HEK293 (cell line): ENCODE measurements at regions not wholly inside any gene's neighbourhood (a gene's known extent, or its start where the extent isn't known, plus 50 kb on each side); places are given as distances from the start of the nearest gene placed in this dataset.

ENCODE experiments used
- CTCF ChIA-PET: fragments of 350-600 bp; formaldehyde crosslinking; extraction: SDS; loops from one replicate; lab custom pipeline; 2021; ENCODE audit warnings: antibody characterized with exemption; lab: Yijun Ruan, JAX
- POLR2A ChIA-PET: fragments of 300-600 bp; formaldehyde crosslinking; extraction: SDS; loops from one replicate; lab custom pipeline; 2020; ENCODE audit warnings: antibody characterized with exemption, inconsistent platforms; lab: Yijun Ruan, JAX
- H3K27ac ChIP-seq: fragments of 200-500 bp; sonication (Bioruptor generic); 2 replicates; pipeline ENCODE4 v1.5.1; 2014; ENCODE audit warnings: low read depth, low read length, control low read depth, inconsistent platforms; ENCODE audit errors: extremely low read depth
- H3K36me3 ChIP-seq, 2 experiments: fragments of 200-500 bp in 1 of 2; sonication (Bioruptor generic) in 1 of 2; 1 replicate in 1 of 2; 2 replicates in 1 of 2; pipeline ENCODE4 v1.5.1; 2014 to 2017; ENCODE audit warnings: inconsistent platforms in 2 of 2, low read length in 2 of 2; ENCODE audit not compliant: control insufficient read depth in 2 of 2, insufficient read depth in 1 of 2
- H3K4me1 ChIP-seq: fragments of 200-500 bp; sonication (Bioruptor generic); 2 replicates; pipeline ENCODE4 v1.5.1; 2014; ENCODE audit warnings: mild to moderate bottlenecking, low read length, inconsistent platforms; ENCODE audit not compliant: control insufficient read depth, insufficient read depth
- H3K4me3 ChIP-seq: 2 replicates; pipeline ENCODE4 v1.5.1; 2011; ENCODE audit warnings: low read depth, mild to moderate bottlenecking, control low read depth, low read length, moderate library complexity
- H3K9me3 ChIP-seq: fragments of 200-500 bp; sonication (Bioruptor generic); 2 replicates; pipeline ENCODE4 v1.5.1; 2014; ENCODE audit warnings: low read depth, low read length, inconsistent platforms; ENCODE audit not compliant: control insufficient read depth, insufficient read depth
- BCL11A ChIP-seq: fragments of 450-650 bp; formaldehyde crosslinking; IDR thresholded peaks from 2 replicates; pipeline ENCODE4 v1.5.1; 2016; ENCODE audit warnings: low read depth, missing biosample characterization, missing genetic modification characterization
- HOXC10 ChIP-seq: sonication (generic); formaldehyde crosslinking; IDR thresholded peaks from 2 replicates; pipeline ENCODE4 v1.8.1; 2023; ENCODE audit warnings: mild to moderate bottlenecking, missing genetic modification reagents
- MYNN ChIP-seq: fragments of 450-650 bp; formaldehyde crosslinking; IDR thresholded peaks from 2 replicates; pipeline ENCODE4 v1.5.1; 2016; ENCODE audit warnings: missing biosample characterization, missing genetic modification characterization, borderline replicate concordance
- SCRT2 ChIP-seq: fragments of 450-650 bp; formaldehyde crosslinking; IDR thresholded peaks from 2 replicates; pipeline ENCODE4 v1.5.1; 2016; ENCODE audit warnings: missing biosample characterization, missing genetic modification characterization
- SETDB1 ChIP-seq: IDR thresholded peaks from one replicate; pipeline ENCODE4 v1.6.1; 2017; ENCODE audit warnings: mild to moderate bottlenecking, low read length, moderate library complexity, mixed read lengths; ENCODE audit not compliant: insufficient read length
- ZEB2 ChIP-seq: fragments of 450-650 bp; formaldehyde crosslinking; IDR thresholded peaks from 2 replicates; pipeline ENCODE4 v1.5.1; 2016; ENCODE audit warnings: missing biosample characterization, missing genetic modification characterization
- ZFP3 ChIP-seq: fragments of 450-650 bp; formaldehyde crosslinking; IDR thresholded peaks from 2 replicates; pipeline ENCODE4 v1.5.1; 2016; ENCODE audit warnings: low read depth, missing biosample characterization, missing genetic modification characterization
- ZNF133 ChIP-seq: fragments of 450-650 bp; formaldehyde crosslinking; IDR thresholded peaks from 2 replicates; pipeline ENCODE4 v1.5.1; 2016; ENCODE audit warnings: missing biosample characterization, missing genetic modification characterization
- ZNF214 ChIP-seq: fragments of 450-650 bp; formaldehyde crosslinking; IDR thresholded peaks from 2 replicates; pipeline ENCODE4 v1.5.1; 2017; ENCODE audit warnings: missing biosample characterization, mild to moderate bottlenecking, missing genetic modification characterization, borderline replicate concordance
- ZNF239 ChIP-seq: fragments of 450-650 bp; formaldehyde crosslinking; IDR thresholded peaks from 2 replicates; pipeline ENCODE4 v1.5.1; 2016; ENCODE audit warnings: missing biosample characterization, missing genetic modification characterization
- ZNF423 ChIP-seq: fragments of 450-650 bp; formaldehyde crosslinking; IDR thresholded peaks from 2 replicates; pipeline ENCODE4 v1.5.1; 2016; ENCODE audit warnings: missing biosample characterization, missing genetic modification characterization
- ZNF513 ChIP-seq: fragments of 450-650 bp; IDR thresholded peaks from 2 replicates; pipeline ENCODE4 v1.5.1; 2018; ENCODE audit warnings: missing biosample characterization, missing genetic modification characterization
- ZNF529 ChIP-seq: fragments of 450-650 bp; formaldehyde crosslinking; IDR thresholded peaks from 2 replicates; pipeline ENCODE4 v1.5.1; 2017; ENCODE audit warnings: missing genetic modification characterization, missing biosample characterization; ENCODE audit not compliant: insufficient replicate concordance
- ZNF580 ChIP-seq: fragments of 450-650 bp; formaldehyde crosslinking; IDR thresholded peaks from 2 replicates; pipeline ENCODE4 v1.5.1; 2016; ENCODE audit warnings: missing biosample characterization, missing genetic modification characterization
- ZNF585B ChIP-seq: fragments of 450-650 bp; formaldehyde crosslinking; IDR thresholded peaks from 2 replicates; pipeline ENCODE4 v1.5.1; 2016; ENCODE audit warnings: missing biosample characterization, missing genetic modification characterization
- ZNF645 ChIP-seq: fragments of 450-650 bp; formaldehyde crosslinking; IDR thresholded peaks from 2 replicates; pipeline ENCODE4; 2016; ENCODE audit warnings: missing biosample characterization, missing genetic modification characterization
- ZNF707 ChIP-seq: fragments of 450-650 bp; formaldehyde crosslinking; IDR thresholded peaks from 2 replicates; pipeline ENCODE4 v1.5.1; 2016; ENCODE audit warnings: missing biosample characterization, missing genetic modification characterization
- ZNF777 ChIP-seq: fragments of 450-650 bp; formaldehyde crosslinking; IDR thresholded peaks from 2 replicates; pipeline ENCODE4 v1.5.1; 2017; ENCODE audit warnings: missing biosample characterization, missing genetic modification characterization, borderline replicate concordance
- ZSCAN23 ChIP-seq: fragments of 450-650 bp; formaldehyde crosslinking; IDR thresholded peaks from 2 replicates; pipeline ENCODE4 v1.5.1; 2016; ENCODE audit warnings: missing biosample characterization, missing genetic modification characterization
- ZSCAN30 ChIP-seq: fragments of 450-650 bp; IDR thresholded peaks from 2 replicates; pipeline ENCODE4 v1.5.1; 2018; ENCODE audit warnings: missing biosample characterization, mild to moderate bottlenecking, missing genetic modification characterization, moderate library complexity
- TF ChIP-seq, protein P1 (sequence below): fragments of 450-650 bp; formaldehyde crosslinking; IDR thresholded peaks from 2 replicates; pipeline ENCODE4 v1.5.1; 2016; ENCODE audit warnings: missing biosample characterization, missing genetic modification characterization
- TF ChIP-seq, protein P2 (sequence below): fragments of 450-650 bp; formaldehyde crosslinking; IDR thresholded peaks from 2 replicates; pipeline ENCODE4 v1.5.1; 2017; ENCODE audit warnings: missing biosample characterization, mild to moderate bottlenecking, missing genetic modification characterization, moderate library complexity

DNA sequence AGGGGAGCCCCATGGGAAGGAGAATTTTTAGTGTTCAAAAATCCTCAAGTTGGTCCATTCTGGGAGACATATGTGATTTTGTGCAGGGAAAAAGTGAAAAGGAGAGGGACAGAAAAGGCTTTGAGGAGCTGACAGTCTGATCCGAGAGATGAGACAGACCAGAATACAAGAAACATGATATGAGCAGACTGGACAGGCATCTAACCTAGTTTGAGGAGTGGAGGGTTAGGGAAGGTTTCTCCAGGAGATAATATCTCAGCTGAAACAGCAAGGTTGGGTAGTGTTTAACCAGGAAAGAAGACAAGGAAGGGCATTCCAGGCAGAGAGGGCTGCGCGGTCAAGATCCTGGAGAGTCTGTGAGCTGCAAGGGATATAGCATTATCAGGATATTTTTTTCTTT lies 101.4 kb upstream of the NCAM1 start (continued):
- no peak for TF ChIP-seq ZNF777 (tag by site-specific recombination)
- TF ChIP-seq BCL11A (tag by site-specific recombination): no peak
- TF ChIP-seq ZNF529 (tag by site-specific recombination): no peak
- no peak for TF ChIP-seq ZNF423 (tag by site-specific recombination)

DNA sequence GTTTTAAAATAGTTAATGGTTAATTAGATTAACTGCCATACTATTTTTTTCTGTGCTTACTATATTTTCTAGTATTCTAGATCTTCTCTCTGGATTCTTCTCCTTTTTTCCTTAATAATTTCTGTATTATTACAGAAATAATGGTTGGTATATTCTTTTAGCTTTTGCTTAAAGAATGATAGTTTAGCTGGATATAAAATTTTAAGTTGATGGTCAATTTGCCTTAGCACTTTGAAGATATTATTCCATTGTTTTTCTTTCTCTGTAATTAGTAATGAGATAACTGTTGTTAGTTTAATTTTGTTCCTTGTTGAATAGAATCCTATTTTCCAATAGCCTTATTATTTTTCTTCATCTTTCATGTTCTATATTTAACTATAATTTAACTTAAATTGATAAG lies 99.9 kb upstream of the NCAM1 start:
- TF ChIP-seq SETDB1 (peak; percentile 52), ZSCAN23 (tag by site-specific recombination) (no peak)
- ChIA-PET POLR2A (no interaction called here), CTCF (no interaction called here)
- Histone ChIP-seq H3K27ac (no peak overlapping the region), H3K4me1 (no peaks in the 10 kb centered on the region), H3K36me3 (no peaks in the 10 kb centered on the region), H3K9me3 (no peaks in the 10 kb centered on the region), H3K4me3 (no peak overlapping the region)

DNA sequence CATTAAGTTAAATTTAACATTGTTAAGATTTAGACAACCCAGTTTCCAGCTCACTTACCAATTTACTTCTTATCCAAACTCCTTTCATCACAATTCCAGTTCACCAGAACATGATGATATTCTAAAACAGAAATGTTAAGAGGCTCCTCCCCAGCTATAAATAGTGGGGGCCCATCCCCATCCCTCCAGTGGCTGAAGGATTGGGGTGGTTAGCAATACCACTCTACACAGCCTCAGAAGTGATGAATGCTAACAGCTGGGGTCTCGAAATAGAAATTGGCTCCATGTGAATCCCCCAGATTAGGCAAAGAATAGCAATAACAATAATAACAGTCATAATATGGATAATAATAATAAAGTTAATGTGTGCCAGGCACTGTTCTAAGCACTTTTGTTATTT lies 97.9 kb upstream of the NCAM1 start:
- ChIA-PET POLR2A (no interaction called here), CTCF (no interaction called here)
- Histone ChIP-seq H3K27ac (no peak overlapping the region), H3K4me3 (no peak overlapping the region), H3K9me3 (no peaks in the 10 kb centered on the region), H3K4me1 (no peaks in the 10 kb centered on the region), H3K36me3 (no peaks in the 10 kb centered on the region)
- TF ChIP-seq, protein P1, sequence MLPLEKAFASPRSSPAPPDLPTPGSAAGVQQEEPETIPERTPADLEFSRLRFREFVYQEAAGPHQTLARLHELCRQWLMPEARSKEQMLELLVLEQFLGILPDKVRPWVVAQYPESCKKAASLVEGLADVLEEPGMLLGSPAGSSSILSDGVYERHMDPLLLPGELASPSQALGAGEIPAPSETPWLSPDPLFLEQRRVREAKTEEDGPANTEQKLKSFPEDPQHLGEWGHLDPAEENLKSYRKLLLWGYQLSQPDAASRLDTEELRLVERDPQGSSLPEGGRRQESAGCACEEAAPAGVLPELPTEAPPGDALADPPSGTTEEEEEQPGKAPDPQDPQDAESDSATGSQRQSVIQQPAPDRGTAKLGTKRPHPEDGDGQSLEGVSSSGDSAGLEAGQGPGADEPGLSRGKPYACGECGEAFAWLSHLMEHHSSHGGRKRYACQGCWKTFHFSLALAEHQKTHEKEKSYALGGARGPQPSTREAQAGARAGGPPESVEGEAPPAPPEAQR (tag by site-specific recombination): no peak
- TF ChIP-seq SCRT2 (tag by site-specific recombination): no peak
- TF ChIP-seq ZNF214 (tag by site-specific recombination): no peak
- TF ChIP-seq ZSCAN30 (tag by site-specific recombination): no peak

GRCh38 chr11:112864672-112865071 lies 96.5 kb upstream of the NCAM1 start:
- H3K36me3 ChIP-seq: no peaks in the 10 kb centered on the region
- no peak overlapping the region for H3K4me3 ChIP-seq
- no peaks in the 10 kb centered on the region for H3K9me3 ChIP-seq
- H3K4me1 ChIP-seq: no peaks in the 10 kb centered on the region
- ChIA-PET POLR2A (no interaction called here), CTCF (no interaction called here)
- H3K27ac ChIP-seq: no peak overlapping the region
- TF ChIP-seq ZNF513 (tag by site-specific recombination) (no peak), MYNN (tag by site-specific recombination) (no peak), ZNF585B (tag by site-specific recombination) (no peak), ZNF645 (tag by site-specific recombination) (no peak), ZEB2 (tag by site-specific recombination) (no peak), ZFP3 (no peak), ZNF133 (tag by site-specific recombination) (no peak), ZNF707 (tag by site-specific recombination) (no peak), ZSCAN23 (tag by site-specific recombination) (no peak), HOXC10 (CRISPR knock-in tag) (no peak), ZNF239 (tag by site-specific recombination) (no peak), ZNF580 (tag by site-specific recombination) (no peak)
- TF ChIP-seq, protein P2, sequence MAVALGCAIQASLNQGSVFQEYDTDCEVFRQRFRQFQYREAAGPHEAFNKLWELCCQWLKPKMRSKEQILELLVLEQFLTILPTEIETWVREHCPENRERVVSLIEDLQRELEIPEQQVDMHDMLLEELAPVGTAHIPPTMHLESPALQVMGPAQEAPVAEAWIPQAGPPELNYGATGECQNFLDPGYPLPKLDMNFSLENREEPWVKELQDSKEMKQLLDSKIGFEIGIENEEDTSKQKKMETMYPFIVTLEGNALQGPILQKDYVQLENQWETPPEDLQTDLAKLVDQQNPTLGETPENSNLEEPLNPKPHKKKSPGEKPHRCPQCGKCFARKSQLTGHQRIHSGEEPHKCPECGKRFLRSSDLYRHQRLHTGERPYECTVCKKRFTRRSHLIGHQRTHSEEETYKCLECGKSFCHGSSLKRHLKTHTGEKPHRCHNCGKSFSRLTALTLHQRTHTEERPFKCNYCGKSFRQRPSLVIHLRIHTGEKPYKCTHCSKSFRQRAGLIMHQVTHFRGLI (tag by site-specific recombination): no peak
